NB4 (cell line): ENCODE measurements at regions not wholly inside any gene's neighbourhood (a gene's known extent, or its start where the extent isn't known, plus 50 kb on each side); places are given as distances from the start of the nearest gene placed in this dataset.
"Not testable (repeated sequence)": the region's sequence is repeated elsewhere in the genome, so short reads cannot be mapped to it uniquely, and the experiment has no call there.

Source experiments
- DNase-seq: peaks from one replicate; pipeline ENCODE4 v3.0.0; 2010; ENCODE audit warnings: low read depth
- H3K4me3 ChIP-seq: one replicate; pipeline ENCODE4 v1.5.1; 2011; ENCODE audit warnings: mild to moderate bottlenecking, low read depth, low read length, moderate library complexity
- MYC ChIP-seq: IDR thresholded peaks from 2 replicates; pipeline ENCODE4 v1.6.1; 2011; ENCODE audit warnings: low read depth, low read length
- POLR2A ChIP-seq: IDR thresholded peaks from 2 replicates; pipeline ENCODE4 v1.6.1; 2011; ENCODE audit warnings: mild to moderate bottlenecking; ENCODE audit not compliant: insufficient read length; ENCODE audit errors: extremely low read depth
- TF ChIP-seq, protein P1 (sequence below): IDR thresholded peaks from one replicate; pipeline ENCODE4 v1.5.1; 2012; ENCODE audit warnings: low read depth, low read length
- TF ChIP-seq, protein P2 (sequence below): IDR thresholded peaks from 2 replicates; pipeline ENCODE4 v1.6.1; 2011; ENCODE audit warnings: low read depth, low read length

GRCh38 chr2:38243186-38243880 lies 133.7 kb downstream of the ATL2 start:
- H3K4me3 ChIP-seq, result no peak overlapping the region
- TF ChIP-seq, protein P1, sequence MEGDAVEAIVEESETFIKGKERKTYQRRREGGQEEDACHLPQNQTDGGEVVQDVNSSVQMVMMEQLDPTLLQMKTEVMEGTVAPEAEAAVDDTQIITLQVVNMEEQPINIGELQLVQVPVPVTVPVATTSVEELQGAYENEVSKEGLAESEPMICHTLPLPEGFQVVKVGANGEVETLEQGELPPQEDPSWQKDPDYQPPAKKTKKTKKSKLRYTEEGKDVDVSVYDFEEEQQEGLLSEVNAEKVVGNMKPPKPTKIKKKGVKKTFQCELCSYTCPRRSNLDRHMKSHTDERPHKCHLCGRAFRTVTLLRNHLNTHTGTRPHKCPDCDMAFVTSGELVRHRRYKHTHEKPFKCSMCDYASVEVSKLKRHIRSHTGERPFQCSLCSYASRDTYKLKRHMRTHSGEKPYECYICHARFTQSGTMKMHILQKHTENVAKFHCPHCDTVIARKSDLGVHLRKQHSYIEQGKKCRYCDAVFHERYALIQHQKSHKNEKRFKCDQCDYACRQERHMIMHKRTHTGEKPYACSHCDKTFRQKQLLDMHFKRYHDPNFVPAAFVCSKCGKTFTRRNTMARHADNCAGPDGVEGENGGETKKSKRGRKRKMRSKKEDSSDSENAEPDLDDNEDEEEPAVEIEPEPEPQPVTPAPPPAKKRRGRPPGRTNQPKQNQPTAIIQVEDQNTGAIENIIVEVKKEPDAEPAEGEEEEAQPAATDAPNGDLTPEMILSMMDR, result no peak
- no peak for TF ChIP-seq POLR2A
- TF ChIP-seq MYC, result no peak
- TF ChIP-seq, protein P2, sequence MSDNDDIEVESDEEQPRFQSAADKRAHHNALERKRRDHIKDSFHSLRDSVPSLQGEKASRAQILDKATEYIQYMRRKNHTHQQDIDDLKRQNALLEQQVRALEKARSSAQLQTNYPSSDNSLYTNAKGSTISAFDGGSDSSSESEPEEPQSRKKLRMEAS, result no peak
- no peak for DNase-seq

- no peak for DNase-seq
- H3K4me3 ChIP-seq, result no peak overlapping the region
- TF ChIP-seq, protein P1, result no peak
- TF ChIP-seq, protein P2, result no peak
- TF ChIP-seq MYC (no peak), POLR2A (no peak)
Observed at GRCh38 chr2:38239452-38239851, 137.6 kb downstream of the ATL2 start.

- not testable (repeated sequence) for H3K4me3 ChIP-seq, DNase-seq
Observed at GRCh38 chr2:38238705-38239104, 138.4 kb downstream of the ATL2 start.

DNA sequence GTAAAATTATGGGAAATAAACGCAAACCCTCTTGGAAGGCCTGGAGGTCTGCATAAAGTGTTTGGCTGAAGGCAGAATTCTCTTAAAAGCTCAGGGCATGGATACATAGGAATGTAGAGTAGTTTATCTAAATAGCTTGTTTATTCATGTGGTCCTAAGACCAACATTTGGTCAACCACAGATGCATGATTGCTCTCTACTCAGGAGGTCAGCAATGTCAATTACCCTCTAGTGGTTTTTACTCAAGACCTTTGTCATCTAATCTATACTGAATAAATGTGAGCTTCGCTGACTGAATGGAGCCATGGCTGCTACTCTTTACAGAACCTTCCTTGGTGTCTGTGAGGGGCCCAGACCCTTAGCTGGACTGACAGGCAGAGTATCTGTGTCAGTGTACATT lies 139.8 kb downstream of the ATL2 start:
- TF ChIP-seq, protein P1, result no peak
- TF ChIP-seq POLR2A (no peak), MYC (no peak)
- TF ChIP-seq, protein P2, result no peak
- no peak for DNase-seq
- H3K4me3 ChIP-seq, result no peak overlapping the region

GRCh38 chr2:38233231-38233983 lies 143.7 kb downstream of the ATL2 start:
- TF ChIP-seq MYC, result no peak
- TF ChIP-seq, protein P2, result no peak
- no peak for TF ChIP-seq POLR2A
- TF ChIP-seq, protein P1, result no peak
- no peak for DNase-seq
- no peak overlapping the region for H3K4me3 ChIP-seq

GRCh38 chr2:38232454-38232853 lies 144.6 kb downstream of the ATL2 start:
- no peak overlapping the region for H3K4me3 ChIP-seq
- no peak for DNase-seq
- TF ChIP-seq POLR2A (no peak), MYC (no peak)
- TF ChIP-seq, protein P1, result no peak
- TF ChIP-seq, protein P2, result no peak
